ENCODE measurements at regions not wholly inside any gene's neighbourhood (a gene's known extent, or its start where the extent isn't known, plus 50 kb on each side); places are given as distances from the start of the nearest gene placed in this dataset.

- no peak for DNase-seq
These were observed 195.2 kb downstream of the LY86 start for GRCh38 chr6:6783721-6784120.

- DNase-seq = no peak
These were observed 196.1 kb downstream of the LY86 start for GRCh38 chr6:6784514-6785162.

GRCh38 chr6:6785163-6785521 is 196.6 kb downstream of the LY86 start:
- DNase-seq = no peak

GRCh38 chr6:6788394-6789032 is 200.0 kb downstream of the LY86 start:
- DNase-seq = no peak

GRCh38 chr6:6790393-6790792 is 201.9 kb downstream of the LY86 start:
- no peak for DNase-seq

GRCh38 chr6:6790891-6791290 is 202.4 kb downstream of the LY86 start:
- DNase-seq = no peak

GRCh38 chr6:6793388-6794250 is 205.1 kb downstream of the LY86 start:
- DNase-seq = peak in 1 of 14 donors; percentile 24

GRCh38 chr6:6795393-6795792 is 206.9 kb downstream of the LY86 start:
- no peak for DNase-seq

- DNase-seq = no peak
These were observed 208.3 kb downstream of the LY86 start for GRCh38 chr6:6796818-6797217.

GRCh38 chr6:6798448-6798860 is 209.9 kb downstream of the LY86 start:
- DNase-seq = no peak

GRCh38 chr6:6801005-6801335 is 212.4 kb downstream of the LY86 start:
- DNase-seq = no peak

- DNase-seq = no peak
These were observed 213.2 kb downstream of the LY86 start for GRCh38 chr6:6801635-6802218.

GRCh38 chr6:6803180-6803977 is 214.9 kb downstream of the LY86 start:
- no peak for DNase-seq

- no peak for DNase-seq
These were observed 216.5 kb downstream of the LY86 start for GRCh38 chr6:6804843-6805615.

- DNase-seq = peak in 6 of 14 donors; percentile 22 to 53 (median 42)
These were observed 218.5 kb downstream of the LY86 start for GRCh38 chr6:6806844-6807518.

GRCh38 chr6:6808343-6808742 is 219.8 kb downstream of the LY86 start:
- no peak for DNase-seq

GRCh38 chr6:6808915-6809314 is 220.4 kb downstream of the LY86 start:
- DNase-seq = no peak

- no peak for DNase-seq
These were observed 222.2 kb downstream of the LY86 start for GRCh38 chr6:6810727-6811126.

- no peak for DNase-seq
These were observed 222.8 kb downstream of the LY86 start for GRCh38 chr6:6811128-6812009.

GRCh38 chr6:6812427-6812826 is 223.9 kb downstream of the LY86 start:
- no peak for DNase-seq
